Astrocyte (in vitro differentiated cells and primary cell): ENCODE measurements at regions not wholly inside any gene's neighbourhood (a gene's known extent, or its start where the extent isn't known, plus 50 kb on each side); places are given as distances from the start of the nearest gene placed in this dataset.

ENCODE experiments used
- EZH2 ChIP-seq: IDR thresholded peaks from 2 replicates; pipeline ENCODE4 v1.6.1; 2012; ENCODE audit warnings: mild to moderate bottlenecking, low read length, inconsistent platforms; ENCODE audit not compliant: insufficient read depth
- TF ChIP-seq, protein P1 (sequence below): IDR thresholded peaks from 2 replicates; pipeline ENCODE4 v1.5.1; 2011; ENCODE audit warnings: low read depth, mild to moderate bottlenecking, inconsistent platforms, low read length, moderate library complexity; ENCODE audit not compliant: insufficient read depth

DNA sequence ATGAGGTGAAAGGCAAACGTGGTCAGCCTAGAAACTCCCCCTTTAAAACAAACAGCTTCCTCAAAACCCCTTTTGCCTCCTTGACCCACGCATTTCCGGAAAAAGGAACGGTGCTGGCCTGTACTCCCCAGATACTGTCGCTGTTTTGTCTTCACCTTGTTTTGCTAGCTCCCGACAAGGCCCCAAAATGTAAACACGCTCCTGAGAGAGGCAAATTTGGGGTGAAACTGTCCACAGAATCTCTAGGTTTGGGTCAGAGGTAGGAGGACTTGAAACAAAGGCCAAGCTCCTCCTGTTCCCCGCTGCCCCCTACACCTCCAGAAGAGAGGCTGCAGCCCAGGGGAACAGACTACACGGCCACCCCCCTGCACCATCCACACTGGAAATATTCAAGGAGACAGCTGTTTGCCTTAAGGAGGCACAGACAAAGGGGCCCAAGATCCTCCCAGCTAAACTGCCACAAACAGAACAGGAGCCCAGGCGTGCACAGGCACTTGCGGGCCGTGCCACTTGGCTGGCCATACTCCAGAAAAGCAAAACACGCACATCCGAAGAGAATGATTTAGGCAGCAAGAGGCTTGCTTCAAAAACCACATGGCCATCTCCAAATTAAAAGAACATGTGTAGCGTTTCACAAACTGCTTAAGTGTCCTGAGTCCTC is 160.5 kb upstream of the GRK3 start:
- TF ChIP-seq, protein P1, sequence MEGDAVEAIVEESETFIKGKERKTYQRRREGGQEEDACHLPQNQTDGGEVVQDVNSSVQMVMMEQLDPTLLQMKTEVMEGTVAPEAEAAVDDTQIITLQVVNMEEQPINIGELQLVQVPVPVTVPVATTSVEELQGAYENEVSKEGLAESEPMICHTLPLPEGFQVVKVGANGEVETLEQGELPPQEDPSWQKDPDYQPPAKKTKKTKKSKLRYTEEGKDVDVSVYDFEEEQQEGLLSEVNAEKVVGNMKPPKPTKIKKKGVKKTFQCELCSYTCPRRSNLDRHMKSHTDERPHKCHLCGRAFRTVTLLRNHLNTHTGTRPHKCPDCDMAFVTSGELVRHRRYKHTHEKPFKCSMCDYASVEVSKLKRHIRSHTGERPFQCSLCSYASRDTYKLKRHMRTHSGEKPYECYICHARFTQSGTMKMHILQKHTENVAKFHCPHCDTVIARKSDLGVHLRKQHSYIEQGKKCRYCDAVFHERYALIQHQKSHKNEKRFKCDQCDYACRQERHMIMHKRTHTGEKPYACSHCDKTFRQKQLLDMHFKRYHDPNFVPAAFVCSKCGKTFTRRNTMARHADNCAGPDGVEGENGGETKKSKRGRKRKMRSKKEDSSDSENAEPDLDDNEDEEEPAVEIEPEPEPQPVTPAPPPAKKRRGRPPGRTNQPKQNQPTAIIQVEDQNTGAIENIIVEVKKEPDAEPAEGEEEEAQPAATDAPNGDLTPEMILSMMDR = no peak
- TF ChIP-seq EZH2 = no peak
